ENCODE measurements at regions not wholly inside any gene's neighbourhood (a gene's known extent, or its start where the extent isn't known, plus 50 kb on each side); places are given as distances from the start of the nearest gene placed in this dataset.
A peak's percentile ranks its signal among the peaks of the same experiment; 100 is the strongest.
"Not testable (repeated sequence)": the region's sequence is repeated elsewhere in the genome, so short reads cannot be mapped to it uniquely, and the experiment has no call there.

DNA sequence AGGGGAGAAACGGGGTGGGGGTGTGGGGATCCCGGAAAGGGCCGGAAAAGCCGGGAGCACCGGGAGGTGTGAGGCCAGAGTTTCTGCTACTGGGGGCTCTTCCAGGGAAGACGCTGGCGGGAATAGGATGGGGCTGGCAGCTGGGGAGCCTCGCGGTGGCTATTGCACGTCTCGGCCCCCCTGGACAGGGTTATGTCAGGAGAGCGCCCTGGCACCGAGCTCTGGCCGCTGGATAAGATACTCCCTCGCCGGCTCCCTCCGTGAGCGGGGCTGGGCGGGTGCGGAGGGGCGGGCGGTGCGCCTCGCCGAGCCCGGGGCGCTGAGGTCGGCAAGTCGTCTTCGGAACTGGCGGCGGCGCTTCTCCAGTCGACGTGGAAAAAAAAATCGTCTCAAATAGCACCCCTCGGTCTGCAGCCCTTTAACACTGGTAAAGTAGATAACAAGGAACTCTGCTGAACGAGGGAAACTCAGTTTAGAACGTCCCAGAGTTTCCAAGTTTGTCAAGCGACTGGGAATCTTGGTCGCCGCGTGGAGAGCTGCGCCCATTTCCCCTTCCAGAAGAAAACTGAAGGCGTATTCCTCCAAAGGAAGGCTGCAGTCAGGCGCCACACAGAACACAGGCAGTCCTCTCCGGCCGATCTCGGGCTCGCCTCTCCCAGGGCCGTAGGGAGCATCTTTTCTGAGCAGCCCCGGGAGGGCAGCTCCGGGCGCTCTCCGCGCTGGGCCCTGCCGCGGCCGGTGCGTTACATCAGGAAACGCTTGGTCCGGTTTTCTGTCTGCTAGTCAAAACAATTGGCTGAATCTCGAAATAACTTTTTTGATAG, 115.1 kb downstream of the KCNRG start:
- peak; percentile 50 for DNase-seq (ENCODE audit: low spot score)

- DNase-seq (ENCODE audit: low spot score), result no peak
These were observed 117.0 kb downstream of the KCNRG start for GRCh38 chr13:50131920-50132903.

DNA sequence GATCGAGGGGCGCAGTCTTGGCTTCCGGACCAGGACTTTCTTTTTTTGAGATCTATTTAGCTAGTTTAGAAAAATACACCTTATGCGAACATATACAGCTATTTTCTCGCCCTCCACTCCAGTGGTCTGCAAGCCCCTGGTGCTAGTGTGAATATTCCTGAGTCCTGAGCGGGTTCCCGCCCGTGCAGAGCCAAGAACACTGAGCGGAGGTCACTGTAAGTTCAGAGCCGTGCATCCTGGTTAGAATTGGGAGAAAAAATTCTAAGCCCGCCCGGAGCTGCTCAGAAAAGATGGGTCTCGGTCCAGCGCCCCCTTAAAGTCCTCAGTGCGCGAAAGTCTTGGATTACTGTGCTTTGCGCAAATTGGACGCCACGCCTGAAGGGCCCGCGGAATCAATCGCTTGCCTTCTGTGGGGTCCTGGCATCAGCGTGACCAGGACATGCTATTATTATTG, 117.7 kb downstream of the KCNRG start:
- DNase-seq (ENCODE audit: low spot score), result no peak

- no peak for DNase-seq (ENCODE audit: low spot score)
These were observed 118.2 kb downstream of the KCNRG start for GRCh38 chr13:50133358-50133953.

- no peak for DNase-seq (ENCODE audit: low spot score)
These were observed 121.0 kb downstream of the KCNRG start for GRCh38 chr13:50136226-50136625.

- DNase-seq (ENCODE audit: low spot score), result no peak
These were observed 121.4 kb downstream of the KCNRG start for GRCh38 chr13:50136678-50137077.

- not testable (repeated sequence) for DNase-seq (ENCODE audit: low spot score)
These were observed 124.2 kb downstream of the KCNRG start for GRCh38 chr13:50139435-50139934.

- no peak for DNase-seq (ENCODE audit: low spot score)
These were observed 124.9 kb downstream of the KCNRG start for GRCh38 chr13:50140153-50140552.

DNA sequence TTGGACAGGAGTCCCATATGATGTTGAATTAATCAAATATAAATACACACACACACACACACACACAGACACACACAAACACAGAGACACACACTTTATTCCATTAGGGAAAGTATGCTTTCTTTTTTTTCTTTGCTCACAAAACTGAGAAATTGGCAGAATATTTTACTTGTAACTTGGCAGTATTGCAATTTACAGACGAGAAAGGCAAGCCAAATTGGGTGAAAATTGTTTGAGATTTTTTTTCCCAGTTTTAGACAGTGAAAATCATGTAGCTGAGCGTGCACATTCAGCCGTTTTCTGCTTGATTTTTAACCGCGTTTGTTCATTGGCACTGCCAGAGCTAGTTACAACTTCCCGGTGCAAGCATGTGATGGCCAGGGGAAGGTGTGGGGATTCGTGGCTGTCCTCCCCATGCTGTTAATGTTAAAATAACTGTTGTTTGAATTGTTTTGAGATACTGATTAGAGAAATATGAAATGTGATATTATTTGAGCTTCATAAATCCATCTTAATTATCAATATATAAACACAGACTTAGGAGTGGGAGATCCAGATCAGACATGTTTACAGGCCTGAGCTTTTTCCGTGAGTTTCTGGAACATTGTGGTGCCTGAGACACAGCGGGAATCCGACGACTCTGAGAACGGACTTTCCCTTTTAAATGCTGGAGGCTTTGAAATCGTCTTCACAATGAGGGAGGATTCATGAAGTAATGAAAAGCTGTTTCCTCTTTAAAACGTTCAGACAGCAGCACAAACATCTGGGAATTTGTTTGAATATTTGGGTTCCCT, 125.5 kb downstream of the KCNRG start:
- no peak for DNase-seq (ENCODE audit: low spot score)

DNA sequence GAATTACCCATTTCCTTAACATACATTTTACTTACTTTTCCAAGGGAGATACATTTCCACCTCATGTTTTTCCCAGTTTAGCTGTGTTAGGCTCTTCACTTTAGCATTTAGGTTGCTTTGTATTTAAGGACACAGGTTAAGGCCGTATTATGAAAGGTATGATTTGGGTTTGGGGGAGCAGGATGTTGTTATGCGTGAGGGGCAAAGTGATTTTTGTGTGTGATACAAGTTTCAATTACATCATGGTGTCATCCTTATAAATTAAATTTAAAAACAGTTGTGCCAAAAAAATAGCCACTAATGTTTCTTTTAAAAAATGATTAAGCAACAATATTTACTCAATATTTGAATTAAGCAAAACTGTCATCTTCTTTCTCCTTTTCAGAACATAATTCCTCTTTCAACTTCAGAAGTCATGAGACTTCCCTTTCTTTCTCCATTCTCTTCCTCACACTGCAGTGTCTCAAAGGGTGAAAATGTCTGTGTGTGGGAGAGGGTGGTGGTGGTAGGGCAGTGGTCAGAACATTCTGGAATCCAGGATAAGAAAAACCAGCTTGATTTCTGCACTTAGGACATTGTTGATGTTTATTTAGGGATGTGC, 126.2 kb downstream of the KCNRG start:
- DNase-seq (ENCODE audit: low spot score), result no peak

DNA sequence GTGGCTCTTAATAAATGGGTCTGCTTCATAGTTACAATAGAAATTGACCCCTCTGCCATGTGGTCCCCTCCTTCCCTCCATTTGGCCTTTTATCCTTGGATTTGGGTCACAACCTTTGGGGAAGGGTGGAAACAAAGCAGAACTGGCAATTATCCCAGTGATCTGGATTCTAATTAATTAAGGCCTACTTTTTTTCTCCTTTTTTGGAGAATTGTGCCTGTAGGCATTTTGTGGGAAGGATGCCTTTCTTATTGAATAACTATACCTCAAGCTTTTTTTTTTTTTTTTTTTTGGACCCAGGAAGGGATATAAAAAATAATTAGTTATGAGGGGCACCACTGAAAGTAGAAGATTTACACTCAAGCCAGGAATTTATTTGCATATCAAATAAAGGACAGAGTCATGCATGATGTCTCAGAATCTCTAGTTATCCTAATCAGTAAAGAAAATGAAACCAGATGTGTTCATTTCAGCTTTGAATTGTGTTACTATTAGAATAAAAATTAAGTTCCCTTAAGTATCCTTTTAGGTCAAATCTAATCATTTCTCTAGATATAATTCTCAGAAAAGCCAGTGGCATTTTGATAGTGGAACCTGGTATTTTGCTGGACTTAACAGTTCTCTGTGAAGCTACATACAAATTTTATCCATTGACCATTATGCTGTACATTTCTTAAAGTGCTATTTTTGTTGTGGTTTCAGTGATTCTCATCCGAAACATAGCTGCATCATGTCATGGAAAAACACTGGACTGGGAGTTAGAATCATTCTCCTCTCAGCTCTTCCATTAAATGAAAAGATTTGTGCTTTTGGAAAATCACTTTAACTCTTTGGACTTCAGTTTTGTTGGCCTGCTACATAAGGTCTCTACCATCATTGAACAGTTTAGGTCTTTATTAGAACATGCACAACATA, 129.3 kb downstream of the KCNRG start:
- DNase-seq (ENCODE audit: low spot score), result no peak

DNA sequence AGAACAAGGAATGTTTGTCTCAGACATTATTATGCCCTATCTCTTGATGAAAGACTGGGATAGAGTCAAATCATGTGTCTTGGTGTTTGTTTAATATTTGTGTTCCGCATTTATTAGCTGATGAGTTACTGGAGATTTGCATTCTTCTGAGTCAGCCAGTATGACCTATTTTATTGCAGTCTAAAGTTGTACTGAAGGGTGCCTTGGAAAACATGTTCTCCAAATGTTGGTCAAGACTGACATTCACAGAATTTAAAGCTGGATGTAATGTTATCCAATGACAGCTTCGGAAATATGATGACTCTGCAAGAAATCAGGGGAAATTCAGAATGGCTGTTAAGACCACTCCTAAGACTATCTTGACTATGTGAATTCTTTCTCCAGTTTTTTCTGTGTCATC, 134.0 kb downstream of the KCNRG start:
- DNase-seq (ENCODE audit: low spot score), result no peak

GRCh38 chr13:50149932-50150331, 134.7 kb downstream of the KCNRG start:
- no peak for DNase-seq (ENCODE audit: low spot score)

DNA sequence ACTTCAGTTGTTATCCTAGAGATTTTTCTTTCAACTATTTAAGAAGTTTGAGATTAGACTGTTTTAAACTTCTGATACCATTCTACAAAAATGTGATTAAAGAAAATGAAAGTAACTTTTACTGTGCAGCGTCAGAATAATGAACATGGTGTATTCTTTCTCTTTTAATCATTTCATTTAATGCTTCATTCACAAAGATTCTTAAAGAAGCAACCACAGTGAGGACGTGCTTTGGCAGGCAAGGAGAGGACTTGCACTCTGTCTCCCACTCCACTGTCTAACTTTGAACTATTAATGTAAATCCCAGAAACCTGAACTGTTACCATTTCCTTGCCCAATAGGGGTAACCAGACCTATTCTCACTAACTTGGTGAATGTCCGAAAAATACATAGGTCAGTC, 137.0 kb downstream of the KCNRG start:
- DNase-seq (ENCODE audit: low spot score), result no peak

DNA sequence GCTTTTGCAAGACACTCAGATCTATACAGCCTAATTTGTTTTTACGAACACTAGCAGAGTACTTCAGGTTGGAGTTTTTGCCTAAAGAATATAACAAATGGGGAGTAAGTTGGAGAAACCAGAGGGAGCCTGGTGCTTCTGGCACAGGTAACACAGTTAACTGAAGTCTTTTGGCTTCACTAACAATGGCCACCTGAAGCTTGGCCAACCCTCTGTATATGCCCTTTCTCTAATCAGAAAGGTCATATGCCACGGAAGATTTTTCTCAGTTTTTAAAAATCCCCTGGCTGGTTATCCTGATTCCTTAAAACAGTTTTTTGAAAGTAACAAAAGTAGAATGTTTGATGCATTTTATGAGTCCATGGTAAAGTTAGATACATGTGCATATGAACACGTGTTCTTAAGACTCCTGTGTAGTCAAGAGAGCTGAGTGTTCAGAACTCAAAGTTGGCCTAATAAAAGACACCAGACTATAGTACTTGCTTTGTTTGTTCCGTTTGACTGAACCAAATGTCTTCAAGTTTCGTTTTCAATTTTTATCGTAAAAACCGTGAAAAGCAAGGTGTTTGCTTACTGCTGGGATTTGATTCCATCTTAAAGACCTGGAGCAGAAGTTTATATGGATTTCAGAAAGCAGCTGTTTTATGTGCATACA, 137.5 kb downstream of the KCNRG start:
- no peak for DNase-seq (ENCODE audit: low spot score)

- DNase-seq (ENCODE audit: low spot score), result no peak
These were observed 138.2 kb downstream of the KCNRG start for GRCh38 chr13:50153401-50153800.

GRCh38 chr13:50153876-50154275, 138.6 kb downstream of the KCNRG start:
- DNase-seq (ENCODE audit: low spot score), result no peak

DNA sequence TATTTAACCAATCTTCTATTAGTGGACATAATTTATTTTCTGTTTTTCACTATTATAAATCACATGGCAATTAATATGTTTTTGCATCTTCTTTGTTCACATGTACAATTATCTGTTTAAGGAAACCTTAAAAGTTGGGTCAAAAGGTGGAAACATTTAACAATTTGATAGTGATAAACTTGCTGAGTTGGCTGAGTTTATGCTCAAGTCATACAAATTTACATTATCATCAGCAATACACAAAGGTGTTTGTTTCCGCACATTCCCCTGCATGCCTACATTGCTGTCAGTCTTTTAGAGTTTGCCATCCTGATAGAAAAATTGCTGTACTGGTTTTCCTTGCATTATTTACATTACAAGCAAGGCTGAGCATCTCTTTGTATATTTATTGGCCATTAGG, 139.5 kb downstream of the KCNRG start:
- no peak for DNase-seq (ENCODE audit: low spot score)

GRCh38 chr13:50156140-50156539, 140.9 kb downstream of the KCNRG start:
- DNase-seq (ENCODE audit: low spot score), result no peak
